Mesodermal cell (in vitro differentiated cells): ENCODE measurements at regions not wholly inside any gene's neighbourhood (a gene's known extent, or its start where the extent isn't known, plus 50 kb on each side); places are given as distances from the start of the nearest gene placed in this dataset.

Source experiments
- H3K27ac ChIP-seq: 2 replicates; pipeline ENCODE4 v1.7.0; 2013; ENCODE audit warnings: mild to moderate bottlenecking, low read depth, low read length, moderate library complexity; ENCODE audit not compliant: severe bottlenecking
- H3K36me3 ChIP-seq: 2 replicates; pipeline ENCODE4 v1.7.1; 2013; ENCODE audit warnings: mild to moderate bottlenecking, low read length, moderate library complexity; ENCODE audit not compliant: control insufficient read depth, insufficient read depth
- H3K4me1 ChIP-seq: one replicate; pipeline ENCODE4 v1.7.1; 2013; ENCODE audit warnings: mild to moderate bottlenecking, low read length; ENCODE audit not compliant: insufficient read depth, control insufficient read depth, poor library complexity, severe bottlenecking
- H3K4me3 ChIP-seq: 2 replicates; pipeline ENCODE4 v1.7.0; 2013; ENCODE audit warnings: low read length, control low read depth, mild to moderate bottlenecking; ENCODE audit not compliant: insufficient read depth, poor library complexity, severe bottlenecking; ENCODE audit errors: extremely low read depth
- H3K9me3 ChIP-seq: 2 replicates; pipeline ENCODE4 v1.7.1; 2013; ENCODE audit warnings: mild to moderate bottlenecking, low read length, moderate library complexity; ENCODE audit not compliant: control insufficient read depth
- WGBS, 2 experiments: methylation state at CpG; one replicate each; pipeline ENCODE4 v1.1.5; 2013; ENCODE audit warnings: missing lambda C conversion rate in 2 of 2; ENCODE audit not compliant: insufficient coverage in 2 of 2; 5-methylcytosine and 5-hydroxymethylcytosine counted together

DNA sequence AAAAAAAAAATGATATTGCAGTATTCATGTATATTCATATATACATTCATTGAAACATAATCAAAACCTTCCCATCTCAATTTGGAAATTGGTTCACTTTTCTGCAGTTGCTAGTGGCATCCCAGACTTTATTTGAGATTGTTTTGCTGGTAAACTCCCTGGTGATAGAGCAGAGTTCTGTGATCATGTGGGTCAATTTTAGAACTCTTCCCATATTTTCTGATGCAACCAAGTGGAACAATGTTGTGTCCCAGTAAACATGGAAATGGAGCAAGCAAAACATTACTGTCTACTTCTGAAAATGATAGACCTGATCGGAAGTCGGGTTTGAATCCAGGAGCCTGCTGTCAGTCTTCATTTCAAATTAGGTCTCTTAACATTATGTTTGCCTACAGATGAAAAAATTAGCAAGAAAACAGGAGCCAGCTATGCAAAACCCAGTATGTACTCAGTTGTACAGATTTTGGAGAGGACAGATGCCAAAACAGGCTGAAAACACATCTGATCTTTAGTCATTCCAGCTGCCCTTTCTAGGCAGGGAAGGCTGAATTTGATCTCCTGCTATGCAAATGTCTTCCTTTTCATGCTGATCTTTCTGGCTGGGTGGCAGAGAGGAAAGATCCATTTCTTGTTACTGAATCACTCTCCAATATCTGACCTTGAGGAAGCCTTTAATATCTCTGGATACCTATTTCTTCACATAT, 786.6 kb upstream of the SOX9 start:
- 86 to 90% methylated on average over 2 of the region's 2 CpGs for WGBS, 2 experiments
- Histone ChIP-seq H3K4me1 (no peaks in the 10 kb centered on the region), H3K4me3 (no peak overlapping the region), H3K9me3 (no peaks in the 10 kb centered on the region), H3K36me3 (no peaks in the 10 kb centered on the region), H3K27ac (no peak overlapping the region)

DNA sequence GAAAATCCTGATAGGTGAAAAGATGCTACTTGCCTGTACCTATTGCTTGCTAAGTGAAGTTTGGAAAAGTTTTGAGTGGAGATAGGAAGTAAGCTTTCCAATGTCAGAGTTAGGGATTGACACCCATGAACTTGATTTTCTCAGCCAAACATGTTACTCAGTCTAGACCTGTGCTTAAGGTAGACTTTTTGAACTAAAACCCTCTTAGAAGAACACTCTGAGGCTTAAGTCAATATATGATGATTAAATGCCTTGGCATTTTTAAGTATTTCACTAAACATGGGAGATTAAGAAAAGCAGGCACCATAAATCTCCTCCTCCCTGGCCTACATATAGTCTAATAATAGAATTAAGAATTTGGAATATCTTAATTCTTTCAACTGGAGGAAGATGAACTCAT, 785.6 kb upstream of the SOX9 start:
- H3K27ac ChIP-seq = no peak overlapping the region
- no peaks in the 10 kb centered on the region for H3K9me3 ChIP-seq
- no peaks in the 10 kb centered on the region for H3K36me3 ChIP-seq
- H3K4me1 ChIP-seq = no peaks in the 10 kb centered on the region
- H3K4me3 ChIP-seq = no peak overlapping the region

DNA sequence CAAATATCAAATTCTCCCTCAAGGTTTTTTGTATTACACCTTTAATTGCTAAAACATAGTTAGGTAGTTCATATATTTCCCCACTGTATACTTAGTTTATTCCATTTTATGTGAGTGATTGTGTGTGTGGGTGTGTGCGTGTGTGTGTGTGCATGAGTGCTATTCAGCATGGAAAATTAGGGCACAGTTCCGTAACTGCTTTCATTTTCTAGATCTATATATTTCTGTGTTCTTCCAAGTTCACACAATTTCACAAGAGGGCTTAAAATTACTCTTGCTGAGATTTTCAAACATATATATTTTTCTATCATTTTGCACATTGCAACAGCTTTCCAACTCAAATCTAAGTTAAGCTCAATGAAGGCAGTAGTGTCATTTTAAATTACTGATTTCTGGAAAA, 782.9 kb upstream of the SOX9 start:
- H3K27ac ChIP-seq = no peak overlapping the region
- no peak overlapping the region for H3K4me3 ChIP-seq
- WGBS, 2 experiments = no CpG with 5 or more reads among the region's 2 CpGs

DNA sequence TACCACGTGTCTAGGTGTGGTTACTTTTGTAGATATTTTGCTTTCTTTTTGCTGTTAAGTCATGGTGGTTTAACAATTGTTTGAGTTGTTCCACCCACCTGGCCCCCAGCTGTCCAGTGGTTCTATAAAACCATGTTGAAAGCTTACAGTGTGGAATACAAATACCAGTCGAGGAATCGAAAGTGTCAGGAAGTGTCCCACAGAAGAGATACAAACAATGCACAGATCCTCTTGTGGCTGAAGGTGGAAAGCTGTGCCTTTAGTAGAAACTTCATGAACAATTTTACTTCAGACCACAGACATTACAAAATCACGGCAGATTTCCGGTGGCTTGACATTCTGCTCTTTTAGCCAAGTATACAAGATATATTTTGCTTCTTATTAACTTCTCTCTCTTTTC, 782.4 kb upstream of the SOX9 start:
- Histone ChIP-seq H3K36me3 (no peaks in the 10 kb centered on the region), H3K9me3 (no peaks in the 10 kb centered on the region), H3K4me1 (no peaks in the 10 kb centered on the region), H3K4me3 (no peak overlapping the region), H3K27ac (no peak overlapping the region)
- 84 to 88% methylated on average over 2 to 3 of the region's 5 CpGs for WGBS, 2 experiments

More for the DNA sequence above, 782.9 kb upstream of the SOX9 start:
- no peaks in the 10 kb centered on the region for H3K9me3 ChIP-seq
- H3K36me3 ChIP-seq = no peaks in the 10 kb centered on the region
- H3K4me1 ChIP-seq = no peaks in the 10 kb centered on the region

DNA sequence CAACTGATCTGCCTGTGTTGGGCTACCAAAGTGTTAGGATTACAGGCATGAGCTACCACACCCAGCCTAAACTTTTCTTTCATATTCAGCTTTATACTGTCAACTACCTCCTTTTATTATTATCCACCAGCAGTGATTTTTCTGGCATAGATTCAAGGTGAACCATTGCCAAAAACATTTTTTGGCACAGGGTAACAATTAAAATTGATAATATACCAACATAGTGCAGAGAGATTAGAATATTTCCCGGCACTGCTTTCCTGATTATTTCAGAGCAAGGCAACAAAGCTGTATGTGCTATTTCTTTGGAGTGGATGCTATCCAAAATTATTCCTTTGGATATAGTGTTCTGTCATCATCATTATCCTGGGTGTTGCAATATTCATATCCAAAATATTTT, 781.6 kb upstream of the SOX9 start:
- Histone ChIP-seq H3K4me3 (no peak overlapping the region), H3K27ac (no peak overlapping the region), H3K4me1 (no peaks in the 10 kb centered on the region), H3K36me3 (no peaks in the 10 kb centered on the region), H3K9me3 (no peaks in the 10 kb centered on the region)
- no CpG with 5 or more reads among the region's 1 CpG for WGBS, 2 experiments

DNA sequence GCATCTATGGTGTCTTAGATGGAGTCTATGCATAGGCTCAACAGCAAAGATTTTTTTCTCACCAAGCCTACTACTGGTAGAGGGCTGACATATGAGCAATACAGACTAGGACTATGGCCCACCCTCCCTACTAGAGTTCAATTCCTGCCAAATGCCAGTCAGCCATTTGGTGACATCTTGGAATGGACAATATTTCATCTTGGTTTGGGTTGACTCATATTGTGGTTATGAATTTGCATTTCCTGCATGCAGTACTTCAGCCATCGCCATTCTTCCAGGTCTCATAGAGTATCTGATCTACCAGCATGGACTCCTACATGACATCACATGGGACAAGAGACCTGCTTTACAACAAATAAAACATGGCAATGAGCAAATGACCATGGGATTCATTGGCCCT, 778.1 kb upstream of the SOX9 start:
- Histone ChIP-seq H3K4me3 (no peak overlapping the region), H3K27ac (no peak overlapping the region), H3K4me1 (no peaks in the 10 kb centered on the region), H3K9me3 (no peaks in the 10 kb centered on the region), H3K36me3 (no peaks in the 10 kb centered on the region)
- WGBS, 2 experiments = 86% methylated on average over 1 of the region's 1 CpG; no CpG with 5 or more reads in 1 of the 2 experiments

DNA sequence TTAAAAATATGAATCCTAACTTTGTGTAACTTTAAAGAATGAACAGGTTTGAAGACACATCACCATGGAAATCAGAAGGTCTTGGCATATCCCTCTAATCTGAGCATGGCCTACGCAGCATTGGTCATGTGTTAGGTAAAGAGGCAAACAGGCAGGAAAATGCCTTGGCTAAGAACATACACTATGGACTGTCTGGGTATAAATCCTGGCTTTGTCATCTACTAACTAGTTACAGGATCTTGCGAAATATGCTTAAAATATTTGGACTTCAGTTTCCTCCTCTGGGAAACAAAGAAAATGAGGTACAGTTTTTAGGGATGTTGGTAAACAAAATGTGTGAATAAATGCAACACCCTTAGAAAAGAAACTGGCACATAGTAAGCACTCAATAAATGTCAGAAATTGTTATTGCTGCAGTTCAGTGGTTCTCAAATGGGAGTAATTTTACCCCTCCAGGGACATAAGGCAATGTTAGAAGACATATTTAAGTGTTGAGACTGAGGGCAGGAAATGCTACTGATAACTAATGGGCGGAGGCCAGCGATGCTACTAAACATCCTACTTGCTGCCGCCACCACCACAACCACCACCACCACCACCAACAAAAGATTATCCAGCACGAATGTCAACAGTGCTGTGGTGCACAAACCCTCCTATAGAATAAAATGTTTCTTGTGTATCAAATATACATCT, 770.8 kb upstream of the SOX9 start:
- 89 to 100% methylated on average over 1 to 2 of the region's 6 CpGs for WGBS, 2 experiments
- no peak overlapping the region for H3K27ac ChIP-seq
- H3K36me3 ChIP-seq = no peaks in the 10 kb centered on the region
- no peaks in the 10 kb centered on the region for H3K4me1 ChIP-seq
- no peak overlapping the region for H3K4me3 ChIP-seq
- no peaks in the 10 kb centered on the region for H3K9me3 ChIP-seq

DNA sequence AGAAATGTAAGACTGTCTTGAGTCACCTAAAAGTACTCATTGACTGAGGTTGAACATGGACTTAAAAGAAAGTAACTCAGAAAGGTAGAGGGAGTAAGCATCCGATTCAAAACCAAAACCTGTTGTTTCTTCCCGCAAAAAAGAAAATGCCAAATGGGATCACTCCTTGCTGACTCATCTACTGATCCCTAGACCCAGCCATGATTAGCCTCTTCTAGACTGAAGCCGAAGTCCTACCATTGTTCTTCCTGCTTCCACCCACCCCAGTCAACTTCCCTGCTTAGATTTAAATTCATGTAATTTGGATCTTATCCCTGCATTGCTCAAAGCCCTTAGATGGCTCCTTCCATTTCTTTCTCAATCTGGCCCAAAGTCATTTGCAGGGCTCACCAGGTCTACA, 760.5 kb upstream of the SOX9 start:
- H3K4me1 ChIP-seq = peaks cover 5% of the 10 kb centered on the region
- no peak overlapping the region for H3K4me3 ChIP-seq
- H3K9me3 ChIP-seq = no peaks in the 10 kb centered on the region
- WGBS, 2 experiments = 95 to 100% methylated on average over 3 of the region's 3 CpGs
- H3K36me3 ChIP-seq = no peaks in the 10 kb centered on the region
- H3K27ac ChIP-seq = no peak overlapping the region

DNA sequence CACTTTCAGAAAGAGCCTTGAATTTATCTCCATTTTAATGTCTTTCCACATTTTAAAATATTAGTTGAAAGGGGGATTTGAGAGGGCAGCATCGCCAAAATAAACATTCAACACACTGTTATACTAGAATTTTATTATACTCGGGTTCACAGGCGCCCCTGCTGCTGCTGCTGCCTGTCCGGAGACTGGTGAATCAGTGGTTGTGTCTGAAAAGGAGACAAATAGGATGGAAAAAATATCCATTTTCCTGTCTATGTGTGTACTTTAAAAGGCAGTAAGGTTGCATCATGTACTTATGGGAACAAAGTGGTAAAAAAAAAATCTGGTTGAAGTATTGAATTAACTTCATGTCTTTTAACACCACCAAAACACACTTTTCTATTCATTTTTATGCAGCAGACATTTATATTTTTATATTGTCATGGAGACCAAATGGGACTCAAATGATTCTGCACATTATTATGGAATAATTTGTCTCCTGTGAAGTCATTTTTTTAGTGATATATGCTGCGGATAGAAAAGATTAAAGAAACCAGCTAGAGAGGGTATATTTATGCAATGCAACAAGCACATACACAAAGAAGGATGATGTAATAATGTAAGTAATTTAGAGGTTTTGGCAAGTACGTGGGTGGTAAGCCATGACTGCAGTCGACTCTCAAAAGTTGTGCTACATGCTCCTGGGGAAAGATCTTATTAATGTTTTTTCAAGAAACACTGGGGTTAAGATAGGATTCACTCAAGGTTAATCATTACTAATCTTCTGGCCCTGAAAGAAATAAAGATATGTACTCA, 759.0 kb upstream of the SOX9 start:
- Histone ChIP-seq H3K9me3 (no peaks in the 10 kb centered on the region), H3K4me1 (peaks cover 5% of the 10 kb centered on the region), H3K4me3 (no peak overlapping the region), H3K27ac (no peak overlapping the region), H3K36me3 (no peaks in the 10 kb centered on the region)
- WGBS, 2 experiments = 81 to 94% methylated on average over 2 to 4 of the region's 7 CpGs

DNA sequence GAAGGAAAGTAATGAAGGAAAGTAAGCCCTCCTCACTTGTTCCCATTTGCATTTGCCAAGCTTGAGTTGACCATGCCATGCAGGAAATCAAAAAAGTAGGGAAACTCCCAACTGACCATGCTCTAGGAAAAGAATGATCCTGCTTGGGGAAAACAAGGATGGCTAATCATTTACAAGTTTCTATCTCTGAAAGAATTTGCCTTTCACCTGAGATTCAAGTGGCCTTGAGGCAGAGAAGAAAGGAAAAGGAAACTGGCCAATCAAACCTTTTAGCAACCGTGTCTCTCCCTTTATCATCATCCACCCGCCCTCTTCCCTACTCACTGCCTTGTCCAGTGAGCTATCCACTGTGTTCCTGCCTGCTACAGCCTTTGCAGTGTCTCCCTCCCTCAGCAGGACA, 757.2 kb upstream of the SOX9 start:
- Histone ChIP-seq H3K9me3 (no peaks in the 10 kb centered on the region), H3K36me3 (no peaks in the 10 kb centered on the region), H3K4me3 (no peak overlapping the region), H3K27ac (no peak overlapping the region), H3K4me1 (peaks cover 5% of the 10 kb centered on the region)
- WGBS, 2 experiments = 83 to 94% methylated on average over 2 of the region's 2 CpGs

DNA sequence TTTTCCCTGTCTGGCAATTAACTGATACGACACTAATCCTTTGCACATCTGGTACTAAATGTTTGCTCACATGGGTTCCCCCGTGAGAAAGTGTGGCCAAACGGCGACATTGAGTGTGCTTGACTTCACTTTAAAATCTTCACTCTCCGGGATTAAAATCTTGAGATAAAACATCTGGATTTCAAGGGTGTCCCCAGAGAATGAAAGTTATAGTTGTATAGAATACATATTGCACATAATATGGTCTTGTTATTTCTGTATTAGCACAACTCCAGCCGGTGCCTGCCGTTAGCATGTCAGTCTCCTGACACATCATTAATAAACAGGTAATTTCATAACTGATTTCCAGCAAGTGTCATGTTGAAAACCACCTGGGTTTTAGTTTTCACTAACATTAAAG, 749.0 kb upstream of the SOX9 start:
- WGBS, 2 experiments = 96% methylated on average over 4 to 6 of the region's 7 CpGs
- Histone ChIP-seq H3K9me3 (no peaks in the 10 kb centered on the region), H3K4me3 (no peak overlapping the region), H3K36me3 (no peaks in the 10 kb centered on the region), H3K27ac (no peak overlapping the region), H3K4me1 (no peaks in the 10 kb centered on the region)
